Loucy (cell line): ENCODE measurements at regions not wholly inside any gene's neighbourhood (a gene's known extent, or its start where the extent isn't known, plus 50 kb on each side); places are given as distances from the start of the nearest gene placed in this dataset.

ENCODE experiments used
- H2AFZ ChIP-seq: fragments of 200-600 bp; sonication (generic); 2 replicates; pipeline ENCODE4 v1.6.0; 2016; ENCODE audit warnings: antibody characterized with exemption, mild to moderate bottlenecking, low read length, moderate library complexity
- H3F3A ChIP-seq: fragments of 200-600 bp; 2 replicates; pipeline ENCODE4 v1.6.0; 2016; ENCODE audit warnings: antibody characterized with exemption, low read depth, mild to moderate bottlenecking
- H3K27me3 ChIP-seq: fragments of 200-600 bp; sonication (generic); 2 replicates; pipeline ENCODE4 v1.6.1; 2014; ENCODE audit warnings: low read length, mild to moderate bottlenecking; ENCODE audit not compliant: insufficient read depth, poor library complexity, severe bottlenecking
- H3K36me3 ChIP-seq: fragments of 200-600 bp; sonication (generic); 2 replicates; pipeline ENCODE4 v1.6.1; 2016; ENCODE audit warnings: low read length; ENCODE audit not compliant: insufficient read depth
- H3K4me1 ChIP-seq: fragments of 200-600 bp; sonication (generic); 2 replicates; pipeline ENCODE4 v1.5.1; 2014; ENCODE audit warnings: low read length, mild to moderate bottlenecking; ENCODE audit not compliant: insufficient read depth, poor library complexity, severe bottlenecking
- H3K4me2 ChIP-seq: fragments of 200-600 bp; sonication (generic); 2 replicates; pipeline ENCODE4 v1.6.0; 2014; ENCODE audit warnings: antibody characterized with exemption, low read length, low read depth, mild to moderate bottlenecking; ENCODE audit not compliant: poor library complexity, severe bottlenecking
- H3K4me3 ChIP-seq: fragments of 200-600 bp; sonication (generic); 2 replicates; pipeline ENCODE4 v1.5.1; 2014; ENCODE audit warnings: low read length, mild to moderate bottlenecking, mixed read lengths; ENCODE audit not compliant: poor library complexity, severe bottlenecking
- H3K79me2 ChIP-seq: fragments of 200-600 bp; sonication (generic); 2 replicates; pipeline ENCODE4 v1.6.1; 2014; ENCODE audit warnings: low read length; ENCODE audit not compliant: insufficient read depth
- H3K9ac ChIP-seq: fragments of 200-600 bp; sonication (generic); 2 replicates; pipeline ENCODE4 v1.6.0; 2014; ENCODE audit warnings: mild to moderate bottlenecking, low read depth, low read length, moderate library complexity; ENCODE audit not compliant: poor library complexity, severe bottlenecking
- H3K9me2 ChIP-seq: fragments of 200-600 bp; sonication (generic); replicated peaks from 2 replicates; pipeline ENCODE4 v1.6.1; 2016; ENCODE audit warnings: low read depth, low read length, mixed read lengths
- H3K9me3 ChIP-seq: fragments of 200-600 bp; sonication (generic); 2 replicates; pipeline ENCODE4 v1.6.1; 2014; ENCODE audit warnings: mild to moderate bottlenecking, antibody characterized with exemption, low read length, low read depth; ENCODE audit not compliant: insufficient read depth
- H4K20me1 ChIP-seq: fragments of 200-600 bp; sonication (generic); 2 replicates; pipeline ENCODE4 v1.6.0; 2014; ENCODE audit warnings: antibody characterized with exemption, low read length, mild to moderate bottlenecking; ENCODE audit not compliant: insufficient read depth, poor library complexity, severe bottlenecking
- CTCF ChIP-seq: fragments of 200-600 bp; sonication (generic); conservative IDR thresholded peaks from 2 replicates; pipeline ENCODE4 v1.5.1; 2014; ENCODE audit warnings: mild to moderate bottlenecking, antibody characterized with exemption, low read length
- EZH2phosphoT487 ChIP-seq: fragments of 200-600 bp; IDR thresholded peaks from 2 replicates; pipeline ENCODE4 v1.6.1; 2018; ENCODE audit warnings: antibody characterized with exemption, mild to moderate bottlenecking, moderate library complexity, borderline replicate concordance

- no peak for TF ChIP-seq CTCF
- no peak for TF ChIP-seq EZH2phosphoT487
- peak overlapping the region; percentile 60 for H3K4me2 ChIP-seq
- no peaks in the 10 kb centered on the region for H4K20me1 ChIP-seq
- no peaks in the 10 kb centered on the region for H3K79me2 ChIP-seq
- no peaks in the 10 kb centered on the region for H3K27me3 ChIP-seq
- H3K4me1 ChIP-seq: peaks cover 55% of the 10 kb centered on the region
- no peaks in the 10 kb centered on the region for H3K36me3 ChIP-seq
- H3K9me2 ChIP-seq: no peaks in the 10 kb centered on the region
- H3K9ac ChIP-seq: no peak overlapping the region
- H3K4me3 ChIP-seq: peak overlapping the region; percentile 27
- no peaks in the 10 kb centered on the region for H3K9me3 ChIP-seq
- 0 out of 2 replicates have a peak, but pooled peaks cover 3% of the 10 kb centered on the region for H3F3A ChIP-seq
- H2AFZ ChIP-seq: no peak overlapping the region
These were observed 197.1 kb downstream of the SPRY1 start for GRCh38 chr4:123593655-123594054.

GRCh38 chr4:123596805-123597204 lies 200.2 kb downstream of the SPRY1 start:
- Histone ChIP-seq H3K9me2 (no peaks in the 10 kb centered on the region), H3K9me3 (no peaks in the 10 kb centered on the region), H2AFZ (no peak overlapping the region), H3F3A (peaks cover 7% of the 10 kb centered on the region; the same call in 1 of the 2 replicates), H3K36me3 (no peaks in the 10 kb centered on the region), H4K20me1 (no peaks in the 10 kb centered on the region), H3K9ac (no peak overlapping the region), H3K27me3 (no peaks in the 10 kb centered on the region), H3K4me3 (no peak overlapping the region), H3K79me2 (no peaks in the 10 kb centered on the region), H3K4me1 (peaks cover 66% of the 10 kb centered on the region), H3K4me2 (no peak overlapping the region)
- TF ChIP-seq CTCF: no peak

GRCh38 chr4:123597586-123597985 lies 201.0 kb downstream of the SPRY1 start:
- TF ChIP-seq CTCF: no peak
- no peak for TF ChIP-seq EZH2phosphoT487
- Histone ChIP-seq H3F3A (peaks cover 7% of the 10 kb centered on the region; the same call in 1 of the 2 replicates), H4K20me1 (no peaks in the 10 kb centered on the region), H3K9ac (no peak overlapping the region), H3K79me2 (no peaks in the 10 kb centered on the region), H3K9me3 (no peaks in the 10 kb centered on the region), H2AFZ (no peak overlapping the region), H3K4me3 (no peak overlapping the region), H3K36me3 (no peaks in the 10 kb centered on the region), H3K27me3 (no peaks in the 10 kb centered on the region), H3K9me2 (no peaks in the 10 kb centered on the region), H3K4me1 (peaks cover 61% of the 10 kb centered on the region), H3K4me2 (no peak overlapping the region)
